ENCODE measurements at regions not wholly inside any gene's neighbourhood (a gene's known extent, or its start where the extent isn't known, plus 50 kb on each side); places are given as distances from the start of the nearest gene placed in this dataset.

DNA sequence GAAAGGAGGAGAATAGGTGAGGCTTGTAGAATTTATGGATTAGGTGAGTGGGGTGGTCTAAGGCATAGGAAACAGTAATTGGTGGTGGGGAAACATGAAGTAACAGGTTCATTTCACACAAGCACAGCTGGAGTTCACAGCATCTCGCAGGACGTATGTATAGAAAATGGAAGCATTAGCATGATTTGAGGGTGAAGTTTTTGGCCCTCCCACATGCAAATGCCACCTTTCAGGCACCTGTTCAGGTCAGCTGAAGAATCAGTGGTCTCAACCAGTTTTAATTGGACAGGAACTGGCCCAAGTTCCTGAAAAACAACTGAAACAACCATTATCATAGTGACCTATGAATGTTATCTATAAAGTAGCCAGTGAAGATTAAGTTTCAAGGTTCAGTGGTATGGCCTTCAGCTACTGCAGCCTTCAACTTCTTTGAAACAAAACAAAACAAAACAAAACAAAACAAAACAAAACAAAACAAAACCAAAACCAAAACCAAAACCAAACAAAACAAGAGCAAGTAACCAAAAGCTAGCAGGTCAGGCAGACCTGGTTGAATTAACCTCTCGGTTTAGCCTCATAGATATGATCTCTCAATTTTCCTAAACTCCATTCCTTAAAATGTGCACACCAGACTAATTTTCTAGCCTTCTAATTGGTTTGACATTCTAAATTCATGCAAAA, 102.1 kb upstream of the SPHKAP start:
- no peak for DNase-seq

DNA sequence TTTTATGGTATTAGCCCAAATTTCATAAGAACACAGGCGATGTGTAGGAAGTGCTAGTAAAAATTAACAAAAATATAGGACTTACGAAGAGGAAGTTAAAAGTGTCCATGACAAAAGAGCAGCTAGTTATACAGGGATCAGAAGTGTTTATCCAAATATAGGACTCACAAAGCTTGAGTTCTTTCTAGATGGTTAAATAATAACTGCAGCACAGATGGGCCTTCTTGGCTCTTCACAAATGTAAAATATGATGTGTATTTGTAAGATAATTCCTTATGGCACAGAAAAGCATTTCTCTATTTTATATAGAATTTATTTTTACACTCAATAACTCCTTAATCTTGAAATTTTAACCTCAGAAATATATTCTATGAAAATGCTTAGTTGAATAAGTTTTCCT, 100.9 kb upstream of the SPHKAP start:
- no peak for DNase-seq

DNA sequence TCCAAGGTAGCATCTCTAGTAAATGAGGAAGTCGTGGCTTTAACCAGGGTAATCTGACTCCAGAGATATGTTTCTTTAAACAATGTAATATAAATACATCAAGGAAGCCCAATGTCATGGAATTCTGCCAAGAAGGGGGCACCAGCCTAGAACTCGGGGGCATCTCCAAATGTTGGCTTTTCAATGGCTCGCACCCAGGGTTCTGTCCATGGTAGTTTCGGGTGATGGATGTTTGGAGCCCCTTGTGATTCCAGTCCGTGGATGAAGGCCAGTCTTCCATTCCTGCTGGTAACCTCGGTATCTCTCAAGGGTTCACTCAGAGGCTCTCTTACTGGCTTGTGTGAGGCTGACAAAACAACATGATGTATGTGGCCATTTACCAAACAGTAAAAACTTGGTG, 91.7 kb upstream of the SPHKAP start:
- DNase-seq, result no peak

DNA sequence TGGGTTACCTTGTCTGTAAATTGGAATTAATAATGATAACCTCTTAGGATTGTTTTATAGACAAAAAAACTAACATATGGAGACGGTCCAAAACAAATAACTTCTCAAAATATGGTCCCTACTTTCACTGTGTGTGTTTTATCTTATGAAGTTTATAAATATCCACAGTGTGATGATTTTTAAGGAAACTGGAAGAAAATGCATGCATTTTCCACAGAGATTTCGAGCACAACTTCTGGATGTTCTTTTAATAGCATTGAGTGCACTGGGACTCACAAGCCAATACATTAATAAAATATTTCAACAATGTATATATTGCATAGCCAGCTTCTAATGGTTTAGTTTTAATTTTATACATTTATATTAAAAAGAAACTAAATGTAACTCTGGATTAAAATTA, 87.9 kb upstream of the SPHKAP start:
- no peak for DNase-seq

DNA sequence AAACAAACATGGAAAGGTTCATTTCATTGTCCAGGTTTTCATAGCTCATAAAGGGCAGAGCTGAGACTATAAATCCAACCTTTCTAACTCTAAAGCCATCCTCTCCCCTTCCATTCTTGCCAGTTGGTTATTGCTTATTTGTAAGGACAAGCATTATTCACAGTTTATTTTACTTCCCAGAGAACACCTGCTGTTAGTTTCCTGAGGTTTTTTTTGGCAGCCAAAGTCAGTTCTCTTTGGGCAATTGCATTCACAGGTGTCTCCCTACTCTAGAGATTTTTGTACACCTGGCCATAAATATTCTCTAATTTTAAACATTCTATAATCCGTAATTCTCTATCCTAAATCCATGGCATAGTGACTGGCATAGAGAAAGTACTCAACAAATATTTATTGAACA, 87.3 kb upstream of the SPHKAP start:
- no peak for DNase-seq

DNA sequence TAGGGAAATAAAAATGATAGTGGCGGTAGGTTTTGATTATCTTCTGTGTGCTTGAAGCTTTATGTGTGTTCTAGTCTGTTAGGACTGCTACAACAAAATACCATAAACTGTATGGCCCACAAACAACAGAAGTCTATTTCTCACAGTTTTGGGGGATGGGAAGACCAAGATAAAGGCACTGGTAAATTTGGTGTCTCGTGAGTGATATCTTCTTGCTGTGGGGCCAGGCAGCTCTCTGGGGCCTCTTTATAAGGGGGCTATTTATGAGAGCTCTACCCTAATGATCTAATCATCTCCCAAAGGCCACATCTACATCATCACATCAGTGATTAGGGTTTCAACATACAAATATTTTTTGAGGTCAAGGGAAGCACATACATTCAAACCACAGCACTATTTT, 86.8 kb upstream of the SPHKAP start:
- DNase-seq, result no peak

DNA sequence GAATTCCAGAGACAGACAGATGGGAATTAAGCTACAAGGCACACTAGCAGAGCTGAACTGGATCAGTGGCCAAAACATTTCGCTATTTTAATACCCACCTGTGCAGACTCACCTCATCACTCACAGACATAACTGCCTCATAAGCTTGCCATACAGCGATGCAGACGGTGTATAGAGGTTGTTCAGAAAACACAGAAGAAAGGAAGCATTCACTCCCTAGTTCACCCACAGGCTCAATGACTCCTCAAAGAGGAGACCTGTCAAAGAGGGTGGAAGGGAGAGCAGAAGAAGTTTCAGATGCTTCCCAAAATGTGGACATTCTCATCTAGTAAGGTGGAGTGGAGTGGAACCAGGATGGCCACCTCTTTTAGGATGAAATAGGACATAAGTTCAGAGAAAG, 81.7 kb upstream of the SPHKAP start:
- no peak for DNase-seq

DNA sequence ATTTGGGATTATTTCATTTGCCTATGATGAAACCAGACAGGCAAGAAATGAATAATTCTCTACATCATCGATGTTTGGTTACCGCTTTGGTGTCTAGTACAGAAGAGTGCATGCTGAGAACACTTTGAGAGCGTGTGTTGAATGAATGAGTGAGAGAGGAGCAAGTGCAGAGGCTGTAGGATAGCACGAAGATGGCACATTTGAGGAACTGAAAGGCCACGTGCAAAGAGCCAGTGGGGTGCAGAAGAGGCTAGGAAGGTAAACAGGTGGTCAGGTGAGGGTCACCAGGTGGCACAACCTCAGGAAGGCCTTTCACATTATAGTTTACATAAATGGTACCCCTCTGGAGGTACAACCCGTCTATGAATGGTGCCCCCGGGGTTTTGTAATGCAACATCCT, 80.1 kb upstream of the SPHKAP start:
- no peak for DNase-seq

DNA sequence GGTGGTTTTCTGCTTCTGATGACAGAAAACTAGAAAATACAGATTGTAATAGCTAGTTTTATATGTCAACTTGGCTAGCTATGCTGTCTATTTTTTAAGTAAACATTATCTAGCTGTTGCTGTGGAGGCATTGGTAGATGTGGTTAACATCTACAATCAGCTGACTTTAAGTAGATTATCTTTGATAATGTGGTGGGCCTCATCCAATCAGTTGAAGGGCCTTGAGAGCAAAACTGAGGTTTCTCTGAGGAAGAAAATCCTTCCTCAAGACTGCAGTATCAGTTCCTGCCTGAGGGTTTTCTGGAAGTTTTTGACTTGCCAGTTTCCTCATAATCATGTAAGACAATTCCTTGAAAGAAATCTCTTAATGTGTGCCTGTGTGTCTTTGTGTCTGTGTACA, 75.9 kb upstream of the SPHKAP start:
- DNase-seq, result no peak

DNA sequence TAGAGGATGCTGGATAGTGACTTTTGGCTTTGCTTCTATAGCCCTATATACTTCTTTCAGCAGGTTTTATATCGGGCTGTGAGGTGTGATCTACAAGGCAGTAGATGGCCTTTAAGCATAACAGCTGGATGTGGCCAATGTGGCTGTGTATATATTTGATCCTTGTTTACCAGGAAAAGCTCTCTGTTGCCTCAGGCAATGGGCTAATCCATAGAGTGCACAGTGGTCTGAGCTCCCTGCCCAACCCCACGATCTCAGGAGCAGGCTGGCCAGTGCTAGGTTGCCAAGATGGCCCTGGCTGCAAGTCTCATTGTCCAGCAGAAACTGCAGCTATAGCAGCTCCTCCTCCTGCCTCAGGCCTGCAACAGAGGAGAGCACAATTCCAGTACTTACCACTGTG, 72.3 kb upstream of the SPHKAP start:
- no peak for DNase-seq

DNA sequence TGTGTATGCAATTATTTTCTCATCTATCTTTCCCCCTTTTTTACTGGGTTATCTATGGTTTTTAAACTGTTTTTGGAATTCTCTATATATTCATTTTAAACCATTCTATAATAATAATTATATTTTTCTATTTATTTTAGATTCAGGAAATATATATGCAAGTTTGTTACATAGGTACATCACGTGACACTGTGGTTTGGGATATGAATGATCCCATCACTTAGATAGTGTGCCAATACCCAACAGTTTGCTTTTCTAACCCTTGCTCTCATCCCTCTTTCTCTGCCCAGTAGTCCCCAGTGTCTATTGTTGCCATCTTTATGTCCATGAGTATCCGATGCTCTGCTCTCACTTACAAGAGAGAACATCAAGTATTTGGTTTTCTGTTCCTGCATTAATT, 65.8 kb upstream of the SPHKAP start:
- DNase-seq, result no peak

DNA sequence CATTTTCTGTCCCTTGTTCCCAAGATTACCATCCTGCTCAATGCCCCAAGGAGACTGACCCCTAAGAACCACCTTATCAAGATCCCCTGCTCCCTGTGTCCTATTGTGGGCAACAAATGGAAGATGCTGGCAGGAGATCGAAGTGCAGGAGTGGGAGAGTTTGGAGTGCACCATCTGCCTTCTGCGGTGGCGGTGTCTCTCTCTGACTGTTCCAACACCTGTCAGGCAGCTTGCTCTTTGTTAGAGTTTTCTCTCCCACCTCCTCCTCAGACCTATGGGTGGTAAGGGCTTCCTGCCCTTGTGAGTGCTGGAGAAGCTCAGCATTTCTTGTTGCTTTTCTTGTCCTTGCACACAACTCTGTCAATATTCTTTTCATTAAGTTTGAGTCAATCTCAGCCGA, 64.1 kb upstream of the SPHKAP start:
- peak; percentile 22 for DNase-seq

DNA sequence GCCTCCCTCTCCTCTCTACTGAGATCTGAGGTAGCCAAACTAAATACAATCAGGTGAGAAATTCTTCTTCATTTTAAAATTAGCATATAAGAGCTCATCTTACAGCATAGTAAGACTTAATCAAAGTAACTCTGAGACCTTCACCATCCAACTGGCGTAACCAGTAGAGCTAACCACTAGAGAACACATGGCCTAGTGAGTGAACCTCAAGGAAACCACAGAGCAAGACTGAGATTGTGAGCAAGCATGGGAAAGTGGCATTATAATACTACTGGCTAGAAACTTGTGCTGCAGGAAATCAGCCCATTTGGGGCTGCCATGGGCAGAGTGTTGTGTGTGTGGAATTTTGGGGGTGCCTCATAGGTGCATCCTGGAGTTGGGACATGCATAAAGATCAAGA, 61.1 kb upstream of the SPHKAP start:
- no peak for DNase-seq

DNA sequence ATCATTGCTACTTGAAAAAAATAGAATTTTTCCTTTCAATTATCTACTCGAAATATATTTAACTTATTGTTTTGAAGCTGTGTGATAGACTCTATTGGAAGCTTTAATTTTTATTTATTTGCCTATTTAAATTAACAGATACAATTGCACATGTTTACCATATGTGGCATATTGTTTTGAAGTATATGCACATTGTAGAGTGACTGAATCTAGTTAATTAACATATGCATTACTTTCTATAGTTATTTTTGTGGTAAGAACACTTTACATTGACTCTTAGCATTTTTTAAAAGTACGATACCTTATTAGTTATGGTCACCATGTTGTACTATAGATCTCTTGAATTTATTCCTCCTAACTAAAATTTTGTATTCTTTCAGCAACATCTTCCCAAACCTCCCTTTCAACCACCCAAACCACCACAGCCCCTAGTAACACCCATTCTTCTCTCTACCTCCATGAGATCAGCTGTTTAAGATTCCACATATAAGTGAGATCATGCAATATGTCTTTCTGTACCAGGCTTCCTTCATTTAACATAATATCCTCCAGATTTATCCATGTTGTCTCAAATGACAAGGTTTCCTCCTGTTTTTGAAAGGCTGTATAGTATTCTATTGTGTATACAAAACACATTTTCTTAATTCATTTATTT, 58.5 kb upstream of the SPHKAP start:
- DNase-seq, result no peak

DNA sequence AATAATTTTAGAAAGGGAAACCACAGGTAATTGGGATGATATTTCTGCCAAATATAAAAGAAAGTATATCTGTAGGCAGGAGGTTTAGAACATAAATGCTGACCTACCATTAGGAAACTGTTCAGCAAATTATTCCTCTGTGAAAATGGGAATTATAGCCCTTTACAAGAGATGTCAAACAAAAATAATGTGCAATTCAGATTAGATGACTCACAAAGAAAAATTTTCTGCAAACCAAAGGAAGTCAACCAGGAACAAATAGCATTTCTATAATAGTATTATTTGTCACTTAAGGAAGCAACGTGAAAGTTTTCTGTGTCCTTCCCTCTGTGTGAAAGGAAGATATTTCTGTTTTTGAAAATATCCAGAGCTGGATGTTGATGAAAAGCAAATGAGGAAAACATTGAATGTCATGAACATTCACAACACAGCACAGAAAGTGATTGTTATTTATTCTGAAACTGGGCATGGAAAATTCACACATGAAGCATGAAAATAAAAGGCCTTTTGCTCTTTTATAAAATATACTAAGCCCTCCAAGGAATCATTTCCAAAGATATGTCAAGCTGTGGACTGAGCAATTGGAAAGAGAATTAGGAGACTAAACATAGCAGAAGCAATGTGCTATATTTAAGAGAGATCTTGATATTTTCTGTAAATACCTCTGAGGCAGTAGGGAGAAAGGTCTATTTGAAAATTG, 57.9 kb upstream of the SPHKAP start:
- DNase-seq, result no peak

Data from NCI-H524 treated with DMSO at 0.1 percent for 48 hours (cell line).